H9 (cell line): ENCODE measurements at regions not wholly inside any gene's neighbourhood (a gene's known extent, or its start where the extent isn't known, plus 50 kb on each side); places are given as distances from the start of the nearest gene placed in this dataset.
"Not testable (repeated sequence)": the region's sequence is repeated elsewhere in the genome, so short reads cannot be mapped to it uniquely, and the experiment has no call there.

Experiments
- DNase-seq: peaks from one replicate; pipeline ENCODE4 v3.0.0-alpha.2; 2017
- H2AFZ ChIP-seq: one replicate; pipeline ENCODE4 v1.6.1; 2013; ENCODE audit warnings: mild to moderate bottlenecking, low read length, control low read depth, moderate library complexity
- H2AK5ac ChIP-seq: 2 replicates; pipeline ENCODE4 v1.6.1; 2013; ENCODE audit warnings: low read length, control low read depth, mixed read lengths; ENCODE audit not compliant: insufficient read length
- H2BK120ac ChIP-seq: one replicate; pipeline ENCODE4 v1.6.1; 2013; ENCODE audit warnings: low read depth, mild to moderate bottlenecking, low read length, control low read depth, inconsistent platforms; ENCODE audit not compliant: poor library complexity, severe bottlenecking
- H2BK12ac ChIP-seq: 2 replicates; pipeline ENCODE4 v1.6.1; 2013; ENCODE audit warnings: low read length, control low read depth, mixed read lengths, low read depth; ENCODE audit not compliant: insufficient read length
- H2BK15ac ChIP-seq: 2 replicates; pipeline ENCODE4 v1.6.1; 2013; ENCODE audit warnings: low read depth, low read length, control low read depth
- H2BK20ac ChIP-seq: one replicate; pipeline ENCODE4 v1.6.1; 2013; ENCODE audit warnings: low read depth, mild to moderate bottlenecking, low read length, control low read depth, inconsistent platforms; ENCODE audit not compliant: poor library complexity, severe bottlenecking
- H2BK5ac ChIP-seq: 2 replicates; pipeline ENCODE4 v1.6.1; 2013; ENCODE audit warnings: low read length, control low read depth, mixed read lengths; ENCODE audit not compliant: insufficient read length
- H3K14ac ChIP-seq: 2 replicates; pipeline ENCODE4 v1.6.1; 2013; ENCODE audit warnings: low read length, control low read depth; ENCODE audit not compliant: insufficient read depth
- H3K18ac ChIP-seq: 2 replicates; pipeline ENCODE4 v1.6.1; 2013; ENCODE audit warnings: low read depth, mild to moderate bottlenecking, mixed read lengths, low read length, control low read depth; ENCODE audit not compliant: insufficient read length
- H3K23ac ChIP-seq: 2 replicates; pipeline ENCODE4 v1.6.1; 2013; ENCODE audit warnings: low read length, control low read depth, mixed read lengths, low read depth; ENCODE audit not compliant: insufficient read length
- H3K23me2 ChIP-seq: 2 replicates; pipeline ENCODE4 v1.6.1; 2013; ENCODE audit warnings: low read depth, mild to moderate bottlenecking, mixed read lengths, low read length, control low read depth; ENCODE audit not compliant: insufficient read length, poor library complexity, severe bottlenecking
- H3K27ac ChIP-seq: 2 replicates; pipeline ENCODE4 v1.5.1; 2013; ENCODE audit warnings: low read length, control low read depth, mixed read lengths, low read depth; ENCODE audit not compliant: insufficient read length
- H3K27me3 ChIP-seq: 2 replicates; pipeline ENCODE4 v1.6.1; 2013; ENCODE audit warnings: low read length, control low read depth, inconsistent platforms; ENCODE audit not compliant: insufficient read depth
- H3K4ac ChIP-seq: 2 replicates; pipeline ENCODE4 v1.6.1; 2013; ENCODE audit warnings: low read depth, mild to moderate bottlenecking, control low read depth, inconsistent platforms, low read length, moderate library complexity
- H3K4me1 ChIP-seq: 2 replicates; pipeline ENCODE4 v1.6.1; 2013; ENCODE audit warnings: low read length, control low read depth, inconsistent platforms; ENCODE audit not compliant: insufficient read depth
- H3K4me2 ChIP-seq: 2 replicates; pipeline ENCODE4 v1.6.1; 2013; ENCODE audit warnings: low read length, control low read depth, mixed read lengths; ENCODE audit not compliant: insufficient read length, insufficient read depth
- H3K56ac ChIP-seq: 2 replicates; pipeline ENCODE4 v1.6.1; 2013; ENCODE audit warnings: low read depth, mild to moderate bottlenecking, mixed read lengths, low read length, control low read depth; ENCODE audit not compliant: insufficient read length
- H3K79me1 ChIP-seq: 2 replicates; pipeline ENCODE4 v1.6.1; 2013; ENCODE audit warnings: low read depth, mild to moderate bottlenecking, moderate library complexity, low read length, control low read depth, inconsistent platforms; ENCODE audit not compliant: insufficient read depth, poor library complexity, severe bottlenecking
- H3K79me2 ChIP-seq: 2 replicates; pipeline ENCODE4 v1.6.1; 2013; ENCODE audit warnings: low read length, control low read depth, inconsistent platforms; ENCODE audit not compliant: insufficient read depth
- H3K9ac ChIP-seq: 2 replicates; pipeline ENCODE4 v1.6.1; 2013; ENCODE audit warnings: low read length, control low read depth, mixed read lengths; ENCODE audit not compliant: insufficient read length; ENCODE audit errors: extremely low read depth
- H3K9me3 ChIP-seq: one replicate; pipeline ENCODE4 v1.6.1; 2013; ENCODE audit warnings: low read depth, low read length, inconsistent platforms; ENCODE audit not compliant: control insufficient read depth
- H3T11ph ChIP-seq: one replicate; pipeline ENCODE4 v1.6.1; 2013; ENCODE audit warnings: mild to moderate bottlenecking, low read length, control low read depth, inconsistent platforms
- H4K20me1 ChIP-seq: one replicate; pipeline ENCODE4 v1.6.1; 2013; ENCODE audit not compliant: control insufficient read depth, insufficient read length, insufficient read depth
- H4K5ac ChIP-seq: 2 replicates; pipeline ENCODE4 v1.6.1; 2013; ENCODE audit warnings: low read depth, mild to moderate bottlenecking, mixed read lengths, low read length, control low read depth; ENCODE audit not compliant: insufficient read length
- H4K8ac ChIP-seq: replicated peaks from 2 replicates; pipeline ENCODE4 v1.6.1; 2013; ENCODE audit warnings: low read length, control low read depth, mixed read lengths, low read depth; ENCODE audit not compliant: insufficient read length
- H4K91ac ChIP-seq: 2 replicates; pipeline ENCODE4 v1.6.1; 2013; ENCODE audit warnings: low read depth, mild to moderate bottlenecking, moderate library complexity, mixed read lengths, low read length, control low read depth; ENCODE audit not compliant: insufficient read length
- H3K27ac Mint-ChIP-seq, 3 experiments: 2 replicates in 2 of 3; 3 replicates in 1 of 3; pipeline ENCODE4 v1.8.0; 2020 to 2021; ENCODE audit warnings: mixed read lengths in 3 of 3, mild to moderate bottlenecking in 1 of 3, moderate library complexity in 1 of 3
- H3K27me3 Mint-ChIP-seq: 2 replicates; pipeline ENCODE4 v1.8.0; 2021; ENCODE audit warnings: low read depth, mild to moderate bottlenecking, moderate library complexity, mixed read lengths
- H3K36me3 Mint-ChIP-seq, 3 experiments: 2 replicates in 2 of 3; 3 replicates in 1 of 3; pipeline ENCODE4 v1.8.0; 2020 to 2021; ENCODE audit warnings: low read depth in 3 of 3, mixed read lengths in 3 of 3; ENCODE audit not compliant: insufficient read depth in 1 of 3
- H3K4me1 Mint-ChIP-seq, 2 experiments: 2 replicates each; pipeline ENCODE4 v1.8.0; 2020; ENCODE audit warnings: mixed read lengths in 2 of 2
- H3K4me3 Mint-ChIP-seq, 2 experiments: 2 replicates in 1 of 2; 3 replicates in 1 of 2; pipeline ENCODE4 v1.8.0; 2020 to 2021; ENCODE audit warnings: mild to moderate bottlenecking in 2 of 2, mixed read lengths in 2 of 2, moderate library complexity in 1 of 2
- H3K9me3 Mint-ChIP-seq, 2 experiments: 2 replicates in 1 of 2; 3 replicates in 1 of 2; pipeline ENCODE4 v1.8.0; 2020; ENCODE audit warnings: mild to moderate bottlenecking in 2 of 2, mixed read lengths in 2 of 2, moderate library complexity in 1 of 2
- CTCF ChIP-seq: fragments of 200-600 bp; sonication (generic); conservative IDR thresholded peaks from 3 replicates; pipeline ENCODE4 v1.8.0; 2021; ENCODE audit warnings: antibody characterized with exemption, mild to moderate bottlenecking
- WGBS: extraction: QIAGEN DNeasy Blood & Tissue Kit; methylation state at CpG from one replicate; pipeline ENCODE4 v1.1.7; 2013; ENCODE audit warnings: missing lambda C conversion rate, low lambda C conversion rate, mixed read lengths; ENCODE audit not compliant: insufficient read length; ENCODE audit errors: extremely low coverage; 5-methylcytosine and 5-hydroxymethylcytosine counted together

GRCh38 chr16:73945631-73946030, 351.0 kb upstream of the PSMD7 start:
- Histone ChIP-seq H3K56ac (no peak overlapping the region), H3K4me2 (no peak overlapping the region), H2BK120ac (no peak overlapping the region), H3K4ac (no peak overlapping the region), H3K9ac (no peak overlapping the region), H3K27ac (no peak overlapping the region), H3T11ph (no peak overlapping the region), H3K4me1 (no peaks in the 10 kb centered on the region), H4K8ac (no peak overlapping the region), H3K23ac (no peak overlapping the region), H2BK5ac (no peak overlapping the region), H2BK12ac (no peak overlapping the region), H3K79me1 (no peaks in the 10 kb centered on the region), H2BK20ac (no peak overlapping the region), H3K23me2 (no peaks in the 10 kb centered on the region), H4K91ac (no peak overlapping the region), H3K27me3 (no peaks in the 10 kb centered on the region), H2AFZ (no peak overlapping the region), H3K18ac (no peak overlapping the region), H3K9me3 (no peaks in the 10 kb centered on the region), H3K14ac (no peak overlapping the region), H2AK5ac (no peak overlapping the region), H3K79me2 (no peaks in the 10 kb centered on the region), H4K5ac (no peak overlapping the region), H4K20me1 (no peaks in the 10 kb centered on the region), H2BK15ac (no peak overlapping the region)
- H3K4me1 Mint-ChIP-seq = peaks cover 8 to 16% of the 10 kb centered on the region in 2 experiments; a peak in 3 of 4 replicates
- H3K27me3 Mint-ChIP-seq = no peaks in the 10 kb centered on the region; the same call in 1 of the 2 replicates
- H3K9me3 Mint-ChIP-seq = no peaks in the 10 kb centered on the region
- no peaks in the 10 kb centered on the region for H3K36me3 Mint-ChIP-seq
- H3K4me3 Mint-ChIP-seq = no peak overlapping the region
- H3K27ac Mint-ChIP-seq = no peak overlapping the region
- no CpG with 5 or more reads among the region's 4 CpGs for WGBS
- no peak for DNase-seq
- TF ChIP-seq CTCF = no peak

GRCh38 chr16:73943184-73943583, 353.4 kb upstream of the PSMD7 start:
- H3K4me3 Mint-ChIP-seq, H4K20me1 ChIP-seq, H3K36me3 Mint-ChIP-seq, H3K4me1 ChIP-seq, H3K14ac ChIP-seq, H2BK5ac ChIP-seq, H3K79me2 ChIP-seq, DNase-seq, H3K56ac ChIP-seq, H2AK5ac ChIP-seq, H2BK120ac ChIP-seq, H2BK20ac ChIP-seq, H2BK12ac ChIP-seq, H4K5ac ChIP-seq, H3K4me2 ChIP-seq, H3K9ac ChIP-seq, H3K79me1 ChIP-seq, H3T11ph ChIP-seq, H4K91ac ChIP-seq, H3K27me3 ChIP-seq, H3K4ac ChIP-seq, H3K23ac ChIP-seq, H2BK15ac ChIP-seq, H3K23me2 ChIP-seq, H2AFZ ChIP-seq, H3K9me3 ChIP-seq, H3K9me3 Mint-ChIP-seq, H3K27ac Mint-ChIP-seq, H3K18ac ChIP-seq, H3K27ac ChIP-seq, H3K27me3 Mint-ChIP-seq, H4K8ac ChIP-seq: not testable (repeated sequence)
- H3K4me1 Mint-ChIP-seq = peaks cover 3 to 12% of the 10 kb centered on the region in 2 experiments; a peak in 3 of 4 replicates
- WGBS = no CpG with 5 or more reads among the region's 11 CpGs
